ENCODE measurements at regions not wholly inside any gene's neighbourhood (a gene's known extent, or its start where the extent isn't known, plus 50 kb on each side); places are given as distances from the start of the nearest gene placed in this dataset.

- H3K36me3 ChIP-seq (ENCODE audit: control insufficient read depth in 2 of 2, insufficient read depth in 2 of 2, low read length in 1 of 2), result no peaks in the 10 kb centered on the region
- H3K27me3 ChIP-seq (replicated peaks in 1 of 2; ENCODE audit: control insufficient read depth in 2 of 2, insufficient read depth in 2 of 2, low read length in 1 of 2), result no peaks in the 10 kb centered on the region
- H3K9ac ChIP-seq (ENCODE audit: control insufficient read depth, insufficient read depth, low read length), result no peak overlapping the region
- no TSS peak for BruUV-seq (replicated peaks)
- TF ChIP-seq NBN (IDR thresholded peaks at IDR 0.05), result no peak
- TF ChIP-seq POLR2A (IDR thresholded peaks at IDR 0.05; ENCODE audit: low read depth, low read length), result no peak
- TF ChIP-seq TBL1XR1 (IDR thresholded peaks at IDR 0.05; ENCODE audit: low read depth, low read length), result no peak
- no peak for TF ChIP-seq ZNF384 (IDR thresholded peaks at IDR 0.05; ENCODE audit: borderline replicate concordance, low read depth, low read length)
- no peak for TF ChIP-seq RCOR1 (conservative IDR thresholded peaks at IDR 0.05; ENCODE audit: low read depth, low read length)
- TF ChIP-seq PRDM15 (CRISPR knock-in tag; IDR thresholded peaks at IDR 0.05), result no peak
- TF ChIP-seq SMAD5 (IDR thresholded peaks at IDR 0.05; ENCODE audit: low read depth), result no peak
- TF ChIP-seq CBFB (IDR thresholded peaks at IDR 0.05; ENCODE audit: low read depth), result no peak
- TF ChIP-seq KDM1A (IDR thresholded peaks at IDR 0.05; ENCODE audit: borderline replicate concordance), result no peak
- no peak for TF ChIP-seq ZSCAN29 (IDR thresholded peaks at IDR 0.05)
- intact Hi-C loops (cut with micrococcal nuclease; ENCODE audit: unreplicated experiment) (no loop called here), in situ Hi-C loops (cut with MboI) (no loop called here)
- no peak overlapping the region for H3K4me2 ChIP-seq (ENCODE audit: control insufficient read depth, insufficient read depth)
- ChIA-PET SMC1A (ENCODE audit: uncharacterized antibody, unreplicated experiment) (no interaction called here), POLR2A (no interaction called here), RAD21 (ENCODE audit: unreplicated experiment) (no interaction called here), CTCF (no interaction called here)
- no peak overlapping the region for H3K27ac ChIP-seq (ENCODE audit: control insufficient read depth, insufficient read depth)
- H3K4me1 ChIP-seq (ENCODE audit: control insufficient read depth, insufficient read depth, low read length), result no peaks in the 10 kb centered on the region
- H3K79me2 ChIP-seq (ENCODE audit: control insufficient read depth, insufficient read depth, low read length), result no peaks in the 10 kb centered on the region
- H3K9me3 ChIP-seq (replicated peaks; ENCODE audit: control insufficient read depth, insufficient read depth, low read length), result no peaks in the 10 kb centered on the region
- FAIRE-seq (no peak), DNase-seq (ENCODE audit: low read depth, low spot score) (no peak), ATAC-seq (no peak)
- 0% methylated on average over 2 of the region's 2 CpGs for WGBS (ENCODE audit: insufficient coverage, insufficient replicate concordance, low lambda C conversion rate, missing lambda C conversion rate)
- H2AFZ ChIP-seq (ENCODE audit: control insufficient read depth, low read depth, low read length), result no peak overlapping the region
- no peak overlapping the region for H3K4me3 ChIP-seq
- no peaks in the 10 kb centered on the region for H4K20me1 ChIP-seq (ENCODE audit: control insufficient read depth, insufficient read depth)
Observed at GRCh38 chr1:218101409-218101808, 183.7 kb upstream of the RRP15 start.
